ENCODE measurements at regions not wholly inside any gene's neighbourhood (a gene's known extent, or its start where the extent isn't known, plus 50 kb on each side); places are given as distances from the start of the nearest gene placed in this dataset.

DNA sequence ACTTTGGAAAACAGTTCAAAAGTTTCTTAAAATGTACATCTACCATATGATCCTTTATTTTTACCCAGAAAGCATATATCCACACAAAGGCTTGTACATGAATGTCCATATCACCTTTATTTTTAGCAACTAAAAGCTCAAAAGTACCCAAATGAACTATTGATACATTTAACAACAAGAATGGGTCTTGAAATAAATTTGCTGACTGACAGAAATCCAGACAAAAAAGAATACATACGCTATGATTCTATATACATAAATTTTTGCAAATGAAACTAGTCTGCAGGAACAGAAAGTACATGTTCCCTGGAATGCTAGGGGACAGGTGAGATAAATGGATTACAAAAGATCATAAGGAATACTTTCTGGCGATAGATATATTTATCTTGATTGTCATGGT, 96.3 kb upstream of the KYNU start:
- TF ChIP-seq EZH2 (IDR thresholded peaks at IDR 0.05; ENCODE audit: low read length, missing control alignments): no peak
- TF ChIP-seq, protein P1, sequence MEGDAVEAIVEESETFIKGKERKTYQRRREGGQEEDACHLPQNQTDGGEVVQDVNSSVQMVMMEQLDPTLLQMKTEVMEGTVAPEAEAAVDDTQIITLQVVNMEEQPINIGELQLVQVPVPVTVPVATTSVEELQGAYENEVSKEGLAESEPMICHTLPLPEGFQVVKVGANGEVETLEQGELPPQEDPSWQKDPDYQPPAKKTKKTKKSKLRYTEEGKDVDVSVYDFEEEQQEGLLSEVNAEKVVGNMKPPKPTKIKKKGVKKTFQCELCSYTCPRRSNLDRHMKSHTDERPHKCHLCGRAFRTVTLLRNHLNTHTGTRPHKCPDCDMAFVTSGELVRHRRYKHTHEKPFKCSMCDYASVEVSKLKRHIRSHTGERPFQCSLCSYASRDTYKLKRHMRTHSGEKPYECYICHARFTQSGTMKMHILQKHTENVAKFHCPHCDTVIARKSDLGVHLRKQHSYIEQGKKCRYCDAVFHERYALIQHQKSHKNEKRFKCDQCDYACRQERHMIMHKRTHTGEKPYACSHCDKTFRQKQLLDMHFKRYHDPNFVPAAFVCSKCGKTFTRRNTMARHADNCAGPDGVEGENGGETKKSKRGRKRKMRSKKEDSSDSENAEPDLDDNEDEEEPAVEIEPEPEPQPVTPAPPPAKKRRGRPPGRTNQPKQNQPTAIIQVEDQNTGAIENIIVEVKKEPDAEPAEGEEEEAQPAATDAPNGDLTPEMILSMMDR (conservative IDR thresholded peaks at IDR 0.05 in 1 of 2, IDR thresholded peaks at IDR 0.05 in 1 of 2; ENCODE audit: low read depth in 1 of 2, low read length in 2 of 2): no peak
